CD4-positive, alpha-beta T cell (primary cell): ENCODE measurements at regions not wholly inside any gene's neighbourhood (a gene's known extent, or its start where the extent isn't known, plus 50 kb on each side); places are given as distances from the start of the nearest gene placed in this dataset.

ENCODE experiments used
- ATAC-seq: fragments of 200-7000 bp; cut with Tn5 transposase; one replicate; pipeline ENCODE4 v1.10.0; 2022; ENCODE audit warnings: mild to moderate bottlenecking; ENCODE audit not compliant: poor library complexity
- CTCF ChIA-PET: fragments of 350-600 bp; sonication (Branson Sonifier 250); formaldehyde crosslinking; loops from one replicate; lab custom pipeline; 2021; ENCODE audit warnings: antibody characterized with exemption, inconsistent platforms; lab: Charles Lee
- POLR2A ChIA-PET: fragments of 350-600 bp; sonication (Branson Sonifier 250); formaldehyde crosslinking; loops from one replicate; lab custom pipeline; 2021; ENCODE audit warnings: antibody characterized with exemption, inconsistent platforms; lab: Charles Lee
- DNase-seq, 14 experiments: peaks; one replicate each; pipeline ENCODE4 v3.0.0-alpha.2; 2013 to 2020; ENCODE audit warnings: mixed read lengths in 2 of 14
- H3K27ac ChIP-seq, 2 donors: one replicate each; pipeline versions ENCODE4 v1.5.1 to v1.7.0; 2013; ENCODE audit warnings: low read length in 2 of 2, low read depth in 1 of 2, mild to moderate bottlenecking in 1 of 2
- H3K27me3 ChIP-seq, 2 experiments: 1 replicate in 1 of 2; 2 replicates in 1 of 2; pipeline versions ENCODE4 v1.6.1 to v1.7.0; 2013; ENCODE audit warnings: low read length in 2 of 2, control low read depth in 1 of 2, mild to moderate bottlenecking in 1 of 2, moderate library complexity in 1 of 2; ENCODE audit not compliant: insufficient read depth in 2 of 2, control insufficient read depth in 1 of 2
- H3K36me3 ChIP-seq: one replicate; pipeline ENCODE4 v1.6.1; 2013; ENCODE audit warnings: low read length, control low read depth; ENCODE audit not compliant: insufficient read depth
- H3K4me1 ChIP-seq: one replicate; pipeline ENCODE4 v1.6.1; 2013; ENCODE audit warnings: low read length, control low read depth; ENCODE audit not compliant: insufficient read depth
- H3K4me3 ChIP-seq: one replicate; pipeline ENCODE4 v1.5.1; 2013; ENCODE audit warnings: mild to moderate bottlenecking, low read length, moderate library complexity
- H3K9me3 ChIP-seq, 2 experiments: 1 replicate in 1 of 2; 2 replicates in 1 of 2; pipeline versions ENCODE4 v1.6.1 to v1.7.0; 2013; ENCODE audit warnings: low read length in 2 of 2, mild to moderate bottlenecking in 2 of 2, control low read depth in 1 of 2, moderate library complexity in 1 of 2; ENCODE audit not compliant: control insufficient read depth in 1 of 2, insufficient read depth in 1 of 2
- H3K27ac Mint-ChIP-seq: one replicate; pipeline ENCODE4 v1.8.0; 2020; ENCODE audit warnings: mixed read lengths
- H3K27me3 Mint-ChIP-seq: one replicate; pipeline ENCODE4 v1.8.0; 2021; ENCODE audit warnings: mixed read lengths
- H3K36me3 Mint-ChIP-seq: one replicate; pipeline ENCODE4 v1.8.0; 2021; ENCODE audit warnings: low read depth, mixed read lengths
- H3K4me1 Mint-ChIP-seq: one replicate; pipeline ENCODE4 v1.8.0; 2021; ENCODE audit warnings: low read depth, mixed read lengths
- H3K4me3 Mint-ChIP-seq: one replicate; pipeline ENCODE4 v1.8.0; 2020; ENCODE audit warnings: mild to moderate bottlenecking, mixed read lengths
- H3K9me3 Mint-ChIP-seq: one replicate; pipeline ENCODE4 v1.8.0; 2020; ENCODE audit warnings: mixed read lengths
- intact Hi-C, 2 experiments: fragments of 100-400 bp; cut with DNase I in 1 of 2; cut with micrococcal nuclease in 1 of 2; formaldehyde crosslinking; loops; one replicate each; pipeline versions ENCODE4 v1.15.1 to v1.9.0; 2023 to 2025; cut with DNase I, micrococcal nuclease
- TF ChIP-seq, protein P1 (sequence below): fragments of 200-600 bp; IDR thresholded peaks from one replicate; pipeline ENCODE4 v1.8.0; 2022; ENCODE audit warnings: antibody characterized with exemption, mild to moderate bottlenecking

- TF ChIP-seq, protein P1, sequence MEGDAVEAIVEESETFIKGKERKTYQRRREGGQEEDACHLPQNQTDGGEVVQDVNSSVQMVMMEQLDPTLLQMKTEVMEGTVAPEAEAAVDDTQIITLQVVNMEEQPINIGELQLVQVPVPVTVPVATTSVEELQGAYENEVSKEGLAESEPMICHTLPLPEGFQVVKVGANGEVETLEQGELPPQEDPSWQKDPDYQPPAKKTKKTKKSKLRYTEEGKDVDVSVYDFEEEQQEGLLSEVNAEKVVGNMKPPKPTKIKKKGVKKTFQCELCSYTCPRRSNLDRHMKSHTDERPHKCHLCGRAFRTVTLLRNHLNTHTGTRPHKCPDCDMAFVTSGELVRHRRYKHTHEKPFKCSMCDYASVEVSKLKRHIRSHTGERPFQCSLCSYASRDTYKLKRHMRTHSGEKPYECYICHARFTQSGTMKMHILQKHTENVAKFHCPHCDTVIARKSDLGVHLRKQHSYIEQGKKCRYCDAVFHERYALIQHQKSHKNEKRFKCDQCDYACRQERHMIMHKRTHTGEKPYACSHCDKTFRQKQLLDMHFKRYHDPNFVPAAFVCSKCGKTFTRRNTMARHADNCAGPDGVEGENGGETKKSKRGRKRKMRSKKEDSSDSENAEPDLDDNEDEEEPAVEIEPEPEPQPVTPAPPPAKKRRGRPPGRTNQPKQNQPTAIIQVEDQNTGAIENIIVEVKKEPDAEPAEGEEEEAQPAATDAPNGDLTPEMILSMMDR, result no peak
- ChIA-PET CTCF (no interaction called here), POLR2A (no interaction called here)
- Mint-ChIP-seq H3K4me3 (no peak overlapping the region), H3K4me1 (no peaks in the 10 kb centered on the region), H3K27me3 (no peaks in the 10 kb centered on the region), H3K9me3 (no peaks in the 10 kb centered on the region), H3K36me3 (no peaks in the 10 kb centered on the region), H3K27ac (no peak overlapping the region)
- H3K4me1 ChIP-seq, result no peaks in the 10 kb centered on the region
- ATAC-seq, result no peak
- H3K9me3 ChIP-seq, result no peaks in the 10 kb centered on the region
- H3K36me3 ChIP-seq, result no peaks in the 10 kb centered on the region
- no peaks in the 10 kb centered on the region for H3K27me3 ChIP-seq
- no peak overlapping the region for H3K27ac ChIP-seq
- intact Hi-C loops, result no loop called here
- no peak for DNase-seq
- no peak overlapping the region for H3K4me3 ChIP-seq
These were observed 116.9 kb upstream of the DTNBP1 start for GRCh38 chr6:15779726-15780125.

DNA sequence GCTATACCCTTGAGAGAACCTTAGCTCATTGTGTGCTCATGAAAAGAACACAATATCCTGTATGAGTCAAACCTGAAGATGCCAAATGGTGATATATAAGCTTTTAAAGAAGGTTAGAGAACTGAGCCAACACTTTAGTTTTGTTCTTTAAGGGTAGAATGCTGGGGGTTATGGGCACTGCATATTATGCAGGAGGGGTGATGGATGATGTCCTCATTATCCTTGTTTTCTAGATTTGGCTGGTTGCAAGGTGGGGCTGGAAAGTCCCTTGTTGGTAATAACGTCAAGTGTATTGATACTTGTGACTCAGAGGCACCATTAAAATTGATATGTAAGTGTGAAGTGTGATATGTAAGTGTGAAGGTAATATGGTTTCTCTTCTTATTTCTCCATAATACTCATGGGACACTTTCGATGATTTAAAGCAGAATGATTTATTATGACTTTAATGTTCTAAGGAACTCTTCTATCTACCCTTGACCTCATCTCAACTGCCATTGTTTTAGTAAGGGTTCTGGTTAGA is 113.7 kb upstream of the DTNBP1 start:
- Histone ChIP-seq H3K4me1 (no peaks in the 10 kb centered on the region), H3K27ac (no peak overlapping the region), H3K9me3 (no peaks in the 10 kb centered on the region), H3K36me3 (no peaks in the 10 kb centered on the region), H3K4me3 (no peak overlapping the region), H3K27me3 (no peaks in the 10 kb centered on the region)
- no peaks in the 10 kb centered on the region for H3K9me3 Mint-ChIP-seq
- H3K36me3 Mint-ChIP-seq, result no peaks in the 10 kb centered on the region
- ATAC-seq (no peak), DNase-seq (no peak)
- H3K4me3 Mint-ChIP-seq, result no peak overlapping the region
- TF ChIP-seq, protein P1, result no peak
- intact Hi-C loops, result no loop called here
- no peak overlapping the region for H3K27ac Mint-ChIP-seq
- POLR2A ChIA-PET, result no interaction called here
- no peaks in the 10 kb centered on the region for H3K27me3 Mint-ChIP-seq
- no peaks in the 10 kb centered on the region for H3K4me1 Mint-ChIP-seq
- CTCF ChIA-PET, result no interaction called here

DNA sequence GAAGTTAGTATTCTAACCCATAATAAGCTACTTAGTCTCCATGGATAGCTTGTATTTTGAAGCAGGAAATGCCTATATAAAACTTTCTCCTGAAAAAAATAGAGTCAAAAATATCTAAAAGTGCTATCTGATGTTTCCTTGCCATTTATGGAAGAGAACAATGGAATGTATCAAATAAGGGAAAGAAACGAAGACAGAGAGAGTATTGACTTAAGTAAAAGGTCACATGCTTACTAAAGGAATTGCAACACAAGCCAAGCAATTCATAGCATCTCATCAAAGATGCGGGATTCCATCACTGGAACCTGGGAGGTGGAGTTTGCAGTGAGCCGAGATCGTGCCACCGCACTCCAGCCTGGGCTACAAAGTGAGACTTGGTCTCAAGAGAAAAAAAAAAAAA is 112.9 kb upstream of the DTNBP1 start:
- H3K27me3 ChIP-seq, result no peaks in the 10 kb centered on the region
- POLR2A ChIA-PET, result no interaction called here
- ATAC-seq (no peak), DNase-seq (no peak)
- Mint-ChIP-seq H3K36me3 (no peaks in the 10 kb centered on the region), H3K27me3 (no peaks in the 10 kb centered on the region), H3K4me3 (no peak overlapping the region), H3K27ac (no peak overlapping the region), H3K4me1 (no peaks in the 10 kb centered on the region), H3K9me3 (no peaks in the 10 kb centered on the region)
- no peak overlapping the region for H3K4me3 ChIP-seq
- H3K4me1 ChIP-seq, result no peaks in the 10 kb centered on the region
- CTCF ChIA-PET, result no interaction called here
- no peaks in the 10 kb centered on the region for H3K9me3 ChIP-seq
- intact Hi-C loops, result no loop called here
- no peaks in the 10 kb centered on the region for H3K36me3 ChIP-seq
- TF ChIP-seq, protein P1, result no peak
- H3K27ac ChIP-seq, result no peak overlapping the region
